Epithelial cell of esophagus (primary cell): ENCODE measurements at regions not wholly inside any gene's neighbourhood (a gene's known extent, or its start where the extent isn't known, plus 50 kb on each side); places are given as distances from the start of the nearest gene placed in this dataset.

ENCODE experiments used
- DNase-seq: peaks from one replicate; pipeline ENCODE4 v3.0.0; 2010; ENCODE audit warnings: low read depth
- H3K4me3 ChIP-seq: 2 replicates; pipeline ENCODE4 v1.5.1; 2011; ENCODE audit warnings: mild to moderate bottlenecking, low read length, control low read depth
- TF ChIP-seq, protein P1 (sequence below): IDR thresholded peaks from 2 replicates; pipeline ENCODE4 v1.5.1; 2011; ENCODE audit warnings: low read depth, mild to moderate bottlenecking, low read length, control low read depth, inconsistent platforms; ENCODE audit not compliant: insufficient read depth; ENCODE audit errors: missing control alignments

DNA sequence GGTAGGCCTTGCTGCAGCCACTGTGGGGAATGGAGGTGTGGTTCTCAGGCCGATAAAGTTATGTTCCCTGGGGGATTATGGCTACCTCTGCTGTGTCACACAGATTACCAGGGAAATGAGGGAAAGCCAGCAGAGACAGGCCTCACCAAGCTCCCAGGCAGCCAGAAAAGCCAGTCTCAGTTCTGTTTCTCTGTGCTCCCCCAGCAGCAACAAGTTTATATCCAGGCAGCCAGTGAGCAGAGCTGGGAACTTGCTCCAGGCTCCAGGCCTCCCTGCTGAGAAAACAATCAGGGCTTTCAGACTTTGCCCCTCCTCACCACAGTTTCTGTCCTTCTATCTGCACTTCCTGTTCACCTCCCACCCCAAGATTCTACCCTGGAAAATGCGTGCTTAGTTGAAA, 596.6 kb upstream of the GYPC start:
- TF ChIP-seq, protein P1, sequence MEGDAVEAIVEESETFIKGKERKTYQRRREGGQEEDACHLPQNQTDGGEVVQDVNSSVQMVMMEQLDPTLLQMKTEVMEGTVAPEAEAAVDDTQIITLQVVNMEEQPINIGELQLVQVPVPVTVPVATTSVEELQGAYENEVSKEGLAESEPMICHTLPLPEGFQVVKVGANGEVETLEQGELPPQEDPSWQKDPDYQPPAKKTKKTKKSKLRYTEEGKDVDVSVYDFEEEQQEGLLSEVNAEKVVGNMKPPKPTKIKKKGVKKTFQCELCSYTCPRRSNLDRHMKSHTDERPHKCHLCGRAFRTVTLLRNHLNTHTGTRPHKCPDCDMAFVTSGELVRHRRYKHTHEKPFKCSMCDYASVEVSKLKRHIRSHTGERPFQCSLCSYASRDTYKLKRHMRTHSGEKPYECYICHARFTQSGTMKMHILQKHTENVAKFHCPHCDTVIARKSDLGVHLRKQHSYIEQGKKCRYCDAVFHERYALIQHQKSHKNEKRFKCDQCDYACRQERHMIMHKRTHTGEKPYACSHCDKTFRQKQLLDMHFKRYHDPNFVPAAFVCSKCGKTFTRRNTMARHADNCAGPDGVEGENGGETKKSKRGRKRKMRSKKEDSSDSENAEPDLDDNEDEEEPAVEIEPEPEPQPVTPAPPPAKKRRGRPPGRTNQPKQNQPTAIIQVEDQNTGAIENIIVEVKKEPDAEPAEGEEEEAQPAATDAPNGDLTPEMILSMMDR = no peak
- no peak overlapping the region for H3K4me3 ChIP-seq
- no peak for DNase-seq

DNA sequence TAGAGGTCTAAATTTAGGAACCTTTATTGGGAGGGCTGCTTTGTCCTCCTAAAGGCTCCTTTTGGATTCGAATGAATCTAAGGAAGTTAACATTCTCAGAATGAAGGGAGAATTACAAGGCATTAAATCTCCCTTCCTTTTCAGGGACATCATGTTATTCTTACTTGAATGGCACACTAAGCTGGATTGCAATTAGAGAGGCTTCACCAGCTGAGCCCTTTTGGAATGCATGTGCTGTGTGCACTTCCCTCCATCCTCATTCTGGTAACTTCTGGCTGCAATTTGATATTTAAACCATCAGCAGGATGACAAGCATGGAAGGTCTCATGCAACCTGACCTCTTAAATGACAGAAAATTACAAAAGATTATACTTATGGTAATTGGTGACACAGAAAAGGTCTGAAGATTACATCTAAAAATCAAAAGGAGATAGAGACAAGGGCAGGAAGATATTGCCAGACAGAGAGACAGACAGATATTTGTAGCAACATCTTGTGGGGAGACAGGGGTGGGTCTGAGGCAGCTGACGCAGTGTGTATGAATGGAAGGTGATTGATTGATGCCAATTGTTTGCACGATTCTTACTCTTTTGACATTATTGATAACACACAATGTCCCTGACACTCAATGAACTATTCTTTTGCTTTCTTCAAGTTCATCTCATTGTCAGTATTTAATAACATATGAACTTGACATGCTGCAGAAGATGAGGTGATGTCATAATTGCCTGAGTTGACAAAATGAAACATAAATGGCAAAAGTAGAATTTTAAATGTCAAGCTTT, 570.8 kb upstream of the GYPC start:
- TF ChIP-seq, protein P1 = no peak
- no peak overlapping the region for H3K4me3 ChIP-seq
- no peak for DNase-seq

DNA sequence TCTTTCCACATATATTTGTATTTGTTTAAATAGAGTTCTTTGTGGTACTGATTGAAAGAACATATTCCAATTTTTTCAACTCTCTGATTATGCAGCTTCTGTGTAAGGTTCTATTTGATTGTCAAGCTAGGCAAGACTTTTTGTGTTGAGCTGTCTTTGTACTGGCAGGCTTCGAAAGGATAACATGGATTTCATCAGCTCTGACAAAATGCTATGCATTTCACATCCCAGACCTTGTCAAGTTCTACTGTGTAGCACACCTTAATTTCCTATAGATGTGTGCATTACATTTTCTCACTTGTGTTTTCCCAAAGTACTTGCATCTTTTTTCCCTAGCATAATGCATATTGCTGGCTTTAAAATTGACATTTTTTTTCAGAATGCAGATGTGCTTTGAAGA, 555.0 kb upstream of the GYPC start:
- TF ChIP-seq, protein P1 = no peak
- DNase-seq = no peak
- no peak overlapping the region for H3K4me3 ChIP-seq

DNA sequence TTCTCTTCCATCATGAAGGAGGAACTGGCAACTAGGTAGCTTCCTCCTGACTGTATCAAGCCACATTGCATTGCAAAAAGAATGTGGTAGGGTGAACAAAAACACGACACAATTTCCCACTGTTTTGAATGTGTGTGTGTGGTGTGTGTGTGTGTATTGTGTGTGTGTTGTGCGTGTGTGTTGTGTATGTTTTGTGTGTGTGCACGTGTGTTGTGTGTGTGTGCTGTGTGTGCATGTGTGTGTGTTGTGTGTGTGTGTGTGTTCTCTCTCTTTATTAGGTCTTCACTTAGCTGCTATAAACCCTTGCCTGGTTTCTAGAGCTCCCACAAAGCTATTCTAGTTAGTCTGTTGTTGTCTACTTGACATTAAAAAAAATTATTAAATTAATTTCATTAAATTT, 550.0 kb upstream of the GYPC start:
- DNase-seq = no peak

DNA sequence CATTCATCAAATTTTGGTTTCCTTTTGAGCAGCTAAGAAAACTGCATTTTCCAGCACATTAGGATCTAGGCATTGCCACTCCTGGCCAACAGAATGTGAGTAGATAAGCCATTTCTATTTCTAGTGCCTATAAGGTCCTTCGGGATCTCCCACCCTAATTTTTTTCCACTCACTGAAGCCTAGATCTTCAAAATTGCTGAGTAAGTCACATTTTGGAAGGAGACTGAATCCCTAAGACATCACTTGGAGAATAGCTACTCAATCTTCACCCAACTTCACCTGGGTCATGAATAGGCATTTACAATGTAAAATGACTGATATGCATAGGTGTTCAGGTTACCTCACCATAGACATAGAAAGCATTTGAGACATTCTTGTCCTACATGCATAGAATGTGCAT, 548.1 kb upstream of the GYPC start:
- no peak for DNase-seq
- TF ChIP-seq, protein P1 = no peak
- H3K4me3 ChIP-seq = no peak overlapping the region

More for the DNA sequence above, 550.0 kb upstream of the GYPC start:
- TF ChIP-seq, protein P1 = no peak
- no peak overlapping the region for H3K4me3 ChIP-seq

DNA sequence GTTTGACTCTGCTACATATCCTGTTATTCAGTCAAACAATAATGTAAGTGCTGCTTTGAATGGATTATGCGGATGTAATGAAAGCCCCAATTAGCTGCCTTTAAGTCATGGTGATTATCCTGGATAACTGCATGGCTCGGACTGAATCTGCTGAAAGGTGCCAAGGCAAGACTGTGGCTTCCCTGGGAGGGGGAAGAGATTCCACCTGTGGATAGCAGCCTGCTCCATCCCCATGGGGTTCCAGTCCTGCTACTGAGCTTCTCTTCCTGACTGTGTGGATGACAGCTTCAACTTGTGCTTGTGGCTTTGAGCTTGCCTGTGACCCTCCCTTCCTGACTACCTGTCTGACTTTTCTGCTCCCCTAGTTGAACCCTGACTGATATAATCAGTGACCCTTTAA, 540.0 kb upstream of the GYPC start:
- TF ChIP-seq, protein P1 = no peak
- no peak overlapping the region for H3K4me3 ChIP-seq

DNA sequence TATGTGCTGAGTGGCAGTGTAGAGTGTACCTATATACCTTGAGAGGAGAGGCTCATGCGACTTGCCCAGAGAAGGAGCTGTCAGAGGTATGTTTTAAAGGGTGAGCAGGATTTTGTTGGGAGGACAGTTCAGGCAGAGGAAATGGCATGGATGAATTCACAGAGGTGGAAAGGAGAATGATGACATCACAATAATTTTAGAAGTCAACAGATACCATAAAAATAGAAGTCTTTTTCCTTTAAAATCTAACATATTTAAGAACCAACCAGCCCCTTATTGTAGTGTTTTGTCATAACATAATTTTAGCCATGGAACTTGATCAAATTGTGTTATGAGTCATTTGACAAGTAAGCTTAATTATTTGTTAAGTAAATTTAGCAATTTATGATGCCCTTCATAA, 538.1 kb upstream of the GYPC start:
- no peak overlapping the region for H3K4me3 ChIP-seq
- TF ChIP-seq, protein P1 = no peak
- no peak for DNase-seq

More for the DNA sequence above, 540.0 kb upstream of the GYPC start:
- DNase-seq = no peak
